SU-DHL-6 (cell line): ENCODE measurements at regions not wholly inside any gene's neighbourhood (a gene's known extent, or its start where the extent isn't known, plus 50 kb on each side); places are given as distances from the start of the nearest gene placed in this dataset.

Experiments used
- CTCF ChIP-seq: fragments of 200-600 bp; sonication (generic); IDR thresholded peaks from one replicate; pipeline ENCODE4 v1.5.1; 2017; ENCODE audit warnings: antibody characterized with exemption, mild to moderate bottlenecking, low read length, moderate library complexity; ENCODE audit not compliant: insufficient read depth, poor library complexity, severe bottlenecking
- EZH2phosphoT487 ChIP-seq: fragments of 200-600 bp; sonication (generic), shearing (Covaris generic); conservative IDR thresholded peaks from 2 replicates; pipeline ENCODE4 v1.6.1; 2018; ENCODE audit warnings: mild to moderate bottlenecking, antibody characterized with exemption, low read length, moderate library complexity, mixed read lengths

DNA sequence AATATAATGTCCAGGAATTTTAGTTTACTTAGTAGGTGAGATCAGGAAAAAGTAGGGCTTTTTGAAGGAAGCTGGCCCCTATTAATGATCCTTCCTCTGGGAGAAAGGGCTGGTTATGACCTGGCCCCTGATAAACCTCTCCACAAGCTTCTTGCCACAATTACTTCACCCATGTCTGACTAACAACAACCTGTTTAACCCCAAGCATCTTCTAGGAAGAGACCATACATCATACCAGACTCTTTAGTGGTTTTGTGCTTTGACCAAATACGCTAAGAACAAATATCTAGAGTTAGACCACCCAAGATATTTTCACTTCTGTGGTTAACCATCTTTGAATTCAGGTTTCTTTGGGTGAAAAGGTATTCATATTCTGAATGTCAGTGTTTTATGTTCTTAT lies 174.0 kb upstream of the SLC27A6 start:
- no peak for TF ChIP-seq CTCF
- no peak for TF ChIP-seq EZH2phosphoT487
